ENCODE measurements at regions not wholly inside any gene's neighbourhood (a gene's known extent, or its start where the extent isn't known, plus 50 kb on each side); places are given as distances from the start of the nearest gene placed in this dataset.

DNA sequence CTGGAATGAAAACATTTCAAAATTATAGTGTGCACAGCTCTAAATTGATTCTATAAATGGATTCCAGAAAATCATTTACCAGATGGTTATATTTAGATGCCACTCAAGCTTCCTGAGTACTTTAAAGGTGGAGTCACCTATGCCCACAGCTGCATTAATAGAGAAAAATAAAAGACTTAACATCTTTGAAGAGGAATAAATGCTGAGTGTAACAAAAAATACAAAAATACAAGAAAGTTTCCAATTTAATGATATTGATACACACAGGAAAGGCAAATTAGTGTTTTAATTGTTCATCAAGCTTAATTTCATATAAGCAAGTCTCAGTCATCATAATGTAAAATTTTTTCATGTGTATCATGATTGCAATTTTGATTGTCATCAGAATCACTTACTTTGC is 89.5 kb upstream of the MANEA start:
- no peak overlapping the region for H3K4me3 ChIP-seq (ENCODE audit: extremely low read depth in 1 of 4, insufficient read depth in 2 of 4, low read depth in 3 of 4, low read length in 4 of 4)
- no peak overlapping the region for H3K27ac ChIP-seq (ENCODE audit: low read depth, low read length)
- no peaks in the 10 kb centered on the region for H3K23me2 ChIP-seq (ENCODE audit: low read depth, low read length)
- H3K9ac ChIP-seq (replicated peaks in 1 of 4; ENCODE audit: extremely low read depth in 1 of 4, low read depth in 3 of 4, low read length in 3 of 4), result no peak overlapping the region
- no peaks in the 10 kb centered on the region for H4K20me1 ChIP-seq (replicated peaks in 1 of 2; ENCODE audit: control insufficient read depth in 1 of 2, insufficient read depth in 2 of 2, low read length in 2 of 2)
- no peak overlapping the region for H2BK5ac ChIP-seq (ENCODE audit: low read depth, low read length)
- no peak overlapping the region for H3K56ac ChIP-seq (replicated peaks; ENCODE audit: insufficient read length, low read depth, low read length)
- H3K27me3 ChIP-seq (replicated peaks in 1 of 4; ENCODE audit: control insufficient read depth in 3 of 4, extremely low read depth in 1 of 4, insufficient read depth in 3 of 4, low read length in 3 of 4), result peaks cover 0 to 1% (median 0%) of the 10 kb centered on the region in 4 experiments; a peak in 1 of 7 replicates
- no peak overlapping the region for H2BK15ac ChIP-seq (ENCODE audit: low read length)
- H3K4ac ChIP-seq (replicated peaks; ENCODE audit: insufficient read length, low read depth, low read length), result no peak overlapping the region
- H3K9me3 ChIP-seq (ENCODE audit: insufficient read depth in 2 of 2, low read depth in 1 of 2, low read length in 1 of 2), result no peaks in the 10 kb centered on the region
- no peak overlapping the region for H2BK120ac ChIP-seq (replicated peaks; ENCODE audit: low read depth, low read length)
- no peak overlapping the region for H3K18ac ChIP-seq (ENCODE audit: extremely low read depth, low read length)
- H3K79me1 ChIP-seq (ENCODE audit: low read depth, low read length), result no peaks in the 10 kb centered on the region
- no peaks in the 10 kb centered on the region for H3K79me2 ChIP-seq (ENCODE audit: control insufficient read depth in 1 of 2, insufficient read depth in 2 of 2, low read length in 2 of 2)
- no peak overlapping the region for H2AK5ac ChIP-seq (ENCODE audit: low read depth, low read length)
- FAIRE-seq (no peak), DNase-seq (ENCODE audit: low read depth in 1 of 2, low spot score in 2 of 2) (no peak)
- H2AFZ ChIP-seq (ENCODE audit: low read length), result no peak overlapping the region
- POLR2A ChIA-PET (ENCODE audit: partially characterized antibody), result no interaction called here
- no peak overlapping the region for H3K14ac ChIP-seq (ENCODE audit: insufficient read length)
- H2BK20ac ChIP-seq (ENCODE audit: low read length), result no peak overlapping the region
- CTCF ChIA-PET (ENCODE audit: partially characterized antibody), result interaction anchor here (0.7 kb wide), 1 partner anchor 189 kb away, joined by 3 read pairs; no protein-coding TSS in a partner anchor
- no peak overlapping the region for H2BK12ac ChIP-seq (ENCODE audit: low read depth, low read length)
- no peak overlapping the region for H4K5ac ChIP-seq (ENCODE audit: insufficient read length, low read depth, low read length)
- no peak overlapping the region for H4K8ac ChIP-seq (ENCODE audit: extremely low read depth, insufficient read depth, low read length)
- H3K4me2 ChIP-seq (ENCODE audit: insufficient read depth in 1 of 2, low read depth in 2 of 2, low read length in 2 of 2), result no peak overlapping the region
- no peaks in the 10 kb centered on the region for H3K4me1 ChIP-seq (replicated peaks in 1 of 4; ENCODE audit: control insufficient read depth in 3 of 4, insufficient read depth in 4 of 4, low read length in 3 of 4)
- H4K91ac ChIP-seq (replicated peaks; ENCODE audit: insufficient read length, low read length), result no peak overlapping the region
- no peaks in the 10 kb centered on the region; a peak in 1 of 8 replicates for H3K36me3 ChIP-seq (ENCODE audit: control insufficient read depth in 2 of 4, insufficient read depth in 4 of 4, low read length in 3 of 4)
- no peak overlapping the region for H3K23ac ChIP-seq (ENCODE audit: insufficient read length)
- TF ChIP-seq SUZ12 (IDR thresholded peaks at IDR 0.05; ENCODE audit: low read length), result no peak
- no peak for TF ChIP-seq CHD2 (IDR thresholded peaks at IDR 0.05; ENCODE audit: low read length)
- TF ChIP-seq POU5F1 (IDR thresholded peaks at IDR 0.05; ENCODE audit: low read depth, low read length), result no peak
- TF ChIP-seq, protein P1, sequence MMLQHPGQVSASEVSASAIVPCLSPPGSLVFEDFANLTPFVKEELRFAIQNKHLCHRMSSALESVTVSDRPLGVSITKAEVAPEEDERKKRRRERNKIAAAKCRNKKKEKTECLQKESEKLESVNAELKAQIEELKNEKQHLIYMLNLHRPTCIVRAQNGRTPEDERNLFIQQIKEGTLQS (IDR thresholded peaks at IDR 0.05; ENCODE audit: insufficient read depth, low read depth, low read length), result no peak
- no peak for TF ChIP-seq PHF8 (conservative IDR thresholded peaks at IDR 0.05; ENCODE audit: low read depth, low read length)
- no peak for TF ChIP-seq KDM4A (IDR thresholded peaks at IDR 0.05; ENCODE audit: low read depth, low read length, severe bottlenecking)
- no peak for TF ChIP-seq SAP30 (IDR thresholded peaks at IDR 0.05; ENCODE audit: insufficient read depth, insufficient replicate concordance, low read length)
- no peak for TF ChIP-seq EP300 (IDR thresholded peaks at IDR 0.05; ENCODE audit: borderline replicate concordance in 1 of 2, low read depth in 2 of 2, low read length in 2 of 2)
- no peak for TF ChIP-seq SIX5 (IDR thresholded peaks at IDR 0.05; ENCODE audit: low read depth, low read length)
- TF ChIP-seq GTF2F1 (IDR thresholded peaks at IDR 0.05; ENCODE audit: borderline replicate concordance, low read depth, low read length), result no peak
- no peak for TF ChIP-seq JUND (IDR thresholded peaks at IDR 0.05; ENCODE audit: low read length)
- no peak for TF ChIP-seq SIRT6 (IDR thresholded peaks at IDR 0.05; ENCODE audit: low read length)
- no peak for TF ChIP-seq KDM5A (IDR thresholded peaks at IDR 0.05; ENCODE audit: low read length)
- TF ChIP-seq MAFK (IDR thresholded peaks at IDR 0.05; ENCODE audit: low read depth, low read length), result no peak
